ENCODE measurements at regions not wholly inside any gene's neighbourhood (a gene's known extent, or its start where the extent isn't known, plus 50 kb on each side); places are given as distances from the start of the nearest gene placed in this dataset.

DNA sequence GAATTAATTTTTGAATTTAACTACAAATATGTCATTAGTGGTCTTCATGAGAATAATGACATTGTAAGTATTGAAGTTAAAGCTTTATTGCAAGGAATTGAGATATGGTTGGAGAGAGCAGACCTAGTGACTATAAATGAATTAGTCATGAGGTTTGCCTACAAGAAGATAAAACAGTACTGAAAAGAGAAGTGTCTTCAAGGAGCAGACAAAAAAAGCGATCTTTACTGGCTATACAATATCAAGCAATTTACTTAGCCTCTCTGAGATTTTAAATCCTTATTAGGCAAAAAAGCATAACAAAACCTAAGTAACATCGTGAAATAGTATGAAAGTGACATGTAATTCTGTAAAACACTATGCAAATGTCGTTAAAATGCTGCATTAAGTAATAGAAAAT, 435.1 kb upstream of the PCDH20 start:
- no peak for DNase-seq (ENCODE audit: extremely low spot score)
- TF ChIP-seq ELF4 (IDR thresholded peaks at IDR 0.05) (peak; percentile 16; the same call in 1 of the 2 replicates), ZNF384 (IDR thresholded peaks at IDR 0.05) (no peak), FOXA1 (IDR thresholded peaks at IDR 0.05) (peak; percentile 25; the same call in 1 of the 2 replicates), NFRKB (IDR thresholded peaks at IDR 0.05) (no peak)
- POLR2A ChIA-PET: no interaction called here
- CTCF ChIA-PET: no interaction called here

DNA sequence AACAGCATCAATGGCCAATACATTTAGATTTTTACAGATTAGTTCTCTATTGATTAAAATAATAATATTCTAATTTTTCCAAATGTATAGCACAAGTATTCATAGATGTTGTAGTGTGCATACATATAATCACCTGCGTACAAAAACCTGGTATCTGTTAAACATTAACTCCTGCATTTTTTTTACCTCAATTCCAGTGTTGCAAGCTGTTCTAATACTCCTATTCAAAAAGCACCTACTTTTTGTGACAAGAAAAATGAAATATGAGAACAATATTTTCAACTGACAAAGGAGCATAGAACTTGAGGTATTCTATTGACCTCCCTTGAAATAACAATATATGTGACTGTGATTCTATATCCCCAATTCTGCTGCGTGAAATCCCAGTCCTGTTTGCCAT, 422.9 kb upstream of the PCDH20 start:
- TF ChIP-seq FOXA1 (IDR thresholded peaks at IDR 0.05): 0 out of 2 replicates have a peak, but pooled peaks have one; percentile 51
- TF ChIP-seq TARDBP (IDR thresholded peaks at IDR 0.05): no peak
- 0 out of 2 replicates have a peak, but pooled peaks have one; percentile 20 for TF ChIP-seq ELF4 (IDR thresholded peaks at IDR 0.05)
- DNase-seq (ENCODE audit: extremely low spot score): no peak
- ChIA-PET POLR2A (no interaction called here), CTCF (interaction anchor here (1.6 kb wide), 1 partner anchor 19 kb away, joined by 4 read pairs; no protein-coding TSS in a partner anchor)

DNA sequence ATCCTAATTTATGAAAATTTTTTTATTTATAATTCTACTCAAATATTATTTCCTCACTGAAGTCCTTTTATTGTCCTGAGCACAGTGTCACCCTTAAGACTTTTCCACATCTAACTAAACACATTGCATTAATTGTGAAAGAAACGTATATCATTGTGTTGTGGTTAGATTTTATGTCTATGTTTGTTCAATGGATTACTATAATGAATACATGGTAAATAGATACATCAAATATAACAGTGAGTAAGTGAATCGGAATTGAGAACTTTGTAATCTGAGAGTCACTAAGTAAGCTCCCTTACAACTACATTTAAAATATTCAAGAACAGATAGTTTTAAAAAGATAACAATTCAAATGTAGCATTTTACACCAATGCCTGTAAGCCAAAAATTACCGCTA, 417.6 kb upstream of the PCDH20 start:
- ChIA-PET POLR2A (no interaction called here), CTCF (no interaction called here)
- 0 out of 2 replicates have a peak, but pooled peaks have one; percentile 6 for TF ChIP-seq FOXM1 (IDR thresholded peaks at IDR 0.05; ENCODE audit: borderline replicate concordance)
- no peak for TF ChIP-seq L3MBTL2 (conservative IDR thresholded peaks at IDR 0.05)
- TF ChIP-seq BHLHE40 (IDR thresholded peaks at IDR 0.05; ENCODE audit: borderline replicate concordance): no peak
- TF ChIP-seq ZNF384 (IDR thresholded peaks at IDR 0.05): no peak
- TF ChIP-seq SP1 (IDR thresholded peaks at IDR 0.05): no peak
- peak; percentile 73 for TF ChIP-seq FOXK2 (IDR thresholded peaks at IDR 0.05)
- TF ChIP-seq TARDBP (IDR thresholded peaks at IDR 0.05): no peak
- TF ChIP-seq NFRKB (IDR thresholded peaks at IDR 0.05): no peak
- TF ChIP-seq HDGF (IDR thresholded peaks at IDR 0.05; ENCODE audit: borderline replicate concordance): no peak
- TF ChIP-seq LEF1 (IDR thresholded peaks at IDR 0.05; ENCODE audit: borderline replicate concordance): no peak
- TF ChIP-seq ARNT (IDR thresholded peaks at IDR 0.05): 0 out of 2 replicates have a peak, but pooled peaks have one; percentile 18
- 0 out of 2 replicates have a peak, but pooled peaks have one; percentile 15 for TF ChIP-seq SUZ12 (IDR thresholded peaks at IDR 0.05)
- no peak for TF ChIP-seq ELF4 (IDR thresholded peaks at IDR 0.05)
- no peak for TF ChIP-seq CTBP1 (IDR thresholded peaks at IDR 0.05; ENCODE audit: borderline replicate concordance)
- TF ChIP-seq PKNOX1 (IDR thresholded peaks at IDR 0.05): peak; percentile 66
- peak; percentile 56 for TF ChIP-seq FOXA1 (IDR thresholded peaks at IDR 0.05)
- DNase-seq (ENCODE audit: extremely low spot score): no peak

GRCh38 chr13:61831026-61831425, 415.4 kb upstream of the PCDH20 start:
- DNase-seq (ENCODE audit: extremely low spot score): no peak
- ChIA-PET CTCF (interaction anchor here (0.9 kb wide), 1 partner anchor 123 kb away, joined by 4 read pairs; no protein-coding TSS in a partner anchor), POLR2A (no interaction called here)
- 0 out of 2 replicates have a peak, but pooled peaks have one; percentile 13 for TF ChIP-seq ARNT (IDR thresholded peaks at IDR 0.05)
- TF ChIP-seq FOXM1 (IDR thresholded peaks at IDR 0.05; ENCODE audit: borderline replicate concordance): no peak

GRCh38 chr13:61830475-61830874, 414.8 kb upstream of the PCDH20 start:
- CTCF ChIA-PET: interaction anchor here (0.9 kb wide), 1 partner anchor 124 kb away, joined by 4 read pairs; no protein-coding TSS in a partner anchor
- POLR2A ChIA-PET: no interaction called here

DNA sequence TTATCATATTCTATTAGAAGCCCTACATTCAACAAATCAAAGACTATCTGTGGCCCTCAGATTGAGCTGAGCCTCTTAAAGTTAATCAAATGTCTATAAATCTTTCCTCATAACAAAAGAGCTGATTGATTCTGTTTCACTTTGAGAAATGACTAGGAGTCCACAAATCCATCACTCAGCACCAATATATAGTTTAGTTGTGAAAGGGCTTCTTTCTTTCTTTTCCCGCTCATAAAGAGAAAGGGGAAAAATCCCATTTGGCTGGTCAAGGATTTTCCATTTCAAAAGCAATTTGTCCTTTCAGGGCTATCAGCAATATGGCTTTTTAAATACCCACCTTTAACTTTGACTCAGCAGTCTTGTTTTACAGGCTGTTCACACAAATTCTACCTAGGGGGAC, 408.5 kb upstream of the PCDH20 start:
- TF ChIP-seq SP1 (IDR thresholded peaks at IDR 0.05) (no peak), FOXM1 (IDR thresholded peaks at IDR 0.05; ENCODE audit: borderline replicate concordance) (no peak), PKNOX1 (IDR thresholded peaks at IDR 0.05) (peak; percentile 65), FOXK2 (IDR thresholded peaks at IDR 0.05) (no peak), ZNF384 (IDR thresholded peaks at IDR 0.05) (no peak), NFRKB (IDR thresholded peaks at IDR 0.05) (peak; percentile 14; the same call in 1 of the 2 replicates), ARNT (IDR thresholded peaks at IDR 0.05) (no peak), SUZ12 (IDR thresholded peaks at IDR 0.05) (no peak)
- POLR2A ChIA-PET: no interaction called here
- CTCF ChIA-PET: interaction anchor here (1.3 kb wide), 1 partner anchor 10 kb away, joined by 3 read pairs; no protein-coding TSS in a partner anchor
- no peak for DNase-seq (ENCODE audit: extremely low spot score)

More at GRCh38 chr13:61830475-61830874, 414.8 kb upstream of the PCDH20 start:
- TF ChIP-seq PKNOX1 (IDR thresholded peaks at IDR 0.05) (peak; percentile 36; the same call in 1 of the 2 replicates), FOXK2 (IDR thresholded peaks at IDR 0.05) (no peak), ELF4 (IDR thresholded peaks at IDR 0.05) (no peak), SUZ12 (IDR thresholded peaks at IDR 0.05) (no peak), FOXA1 (IDR thresholded peaks at IDR 0.05) (no peak), BHLHE40 (IDR thresholded peaks at IDR 0.05; ENCODE audit: borderline replicate concordance) (no peak)
- DNase-seq (ENCODE audit: extremely low spot score): no peak

DNA sequence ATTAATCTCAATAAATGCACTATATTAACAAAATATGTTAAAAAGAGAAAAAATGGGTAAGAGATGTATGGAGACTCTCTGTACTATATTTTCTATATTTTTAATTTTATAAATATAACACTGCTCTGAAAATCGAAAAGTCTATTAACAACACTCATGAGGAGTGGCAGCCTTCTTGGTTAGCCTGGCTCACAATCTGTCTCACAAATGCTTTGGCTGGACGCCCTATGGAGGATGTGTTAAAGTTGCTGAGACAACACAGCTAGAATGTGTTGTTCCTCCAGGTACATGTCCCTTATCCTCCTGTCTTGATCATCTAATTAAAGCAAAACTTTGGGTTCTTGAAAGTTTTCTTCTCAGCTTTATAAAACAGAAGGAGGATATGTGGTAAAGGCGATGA, 396.6 kb upstream of the PCDH20 start:
- CTCF ChIA-PET: no interaction called here
- POLR2A ChIA-PET: no interaction called here
- TF ChIP-seq L3MBTL2 (conservative IDR thresholded peaks at IDR 0.05) (no peak), TARDBP (IDR thresholded peaks at IDR 0.05) (no peak), BHLHE40 (IDR thresholded peaks at IDR 0.05; ENCODE audit: borderline replicate concordance) (no peak), FOXA1 (IDR thresholded peaks at IDR 0.05) (no peak), CTBP1 (IDR thresholded peaks at IDR 0.05; ENCODE audit: borderline replicate concordance) (no peak), ARNT (IDR thresholded peaks at IDR 0.05) (no peak), NFRKB (IDR thresholded peaks at IDR 0.05) (no peak), FOXK2 (IDR thresholded peaks at IDR 0.05) (no peak), LEF1 (IDR thresholded peaks at IDR 0.05; ENCODE audit: borderline replicate concordance) (no peak), PKNOX1 (IDR thresholded peaks at IDR 0.05) (no peak), ZNF384 (IDR thresholded peaks at IDR 0.05) (no peak), ELF4 (IDR thresholded peaks at IDR 0.05) (no peak), HDGF (IDR thresholded peaks at IDR 0.05; ENCODE audit: borderline replicate concordance) (no peak), SP1 (IDR thresholded peaks at IDR 0.05) (no peak)
- no peak for DNase-seq (ENCODE audit: extremely low spot score)

All from HEK293T (cell line).